Umbilical cord (tissue), 1 donor: ENCODE measurements at regions not wholly inside any gene's neighbourhood (a gene's known extent, or its start where the extent isn't known, plus 50 kb on each side); places are given as distances from the start of the nearest gene placed in this dataset.

Source experiments
- DNase-seq: peaks from one replicate; pipeline ENCODE4 v3.0.0-alpha.2; 2015; ENCODE audit warnings: low spot score

GRCh38 chr4:11497212-11497806, 68.6 kb upstream of the HS3ST1 start:
- DNase-seq, result no peak

- no peak for DNase-seq
These were observed 67.7 kb upstream of the HS3ST1 start for GRCh38 chr4:11496351-11496829.

GRCh38 chr4:11495818-11496217, 67.1 kb upstream of the HS3ST1 start:
- no peak for DNase-seq

GRCh38 chr4:11495291-11495690, 66.6 kb upstream of the HS3ST1 start:
- no peak for DNase-seq

GRCh38 chr4:11494232-11494631, 65.5 kb upstream of the HS3ST1 start:
- no peak for DNase-seq

GRCh38 chr4:11489453-11490083, 60.9 kb upstream of the HS3ST1 start:
- DNase-seq, result peak; percentile 36

GRCh38 chr4:11488657-11489452, 60.2 kb upstream of the HS3ST1 start:
- no peak for DNase-seq

- peak; percentile 72 for DNase-seq
These were observed 59.3 kb upstream of the HS3ST1 start for GRCh38 chr4:11487868-11488544.

GRCh38 chr4:11487139-11487538, 58.4 kb upstream of the HS3ST1 start:
- DNase-seq, result no peak

- no peak for DNase-seq
These were observed 57.2 kb upstream of the HS3ST1 start for GRCh38 chr4:11485926-11486325.

- DNase-seq, result no peak
These were observed 55.8 kb upstream of the HS3ST1 start for GRCh38 chr4:11484531-11484930.

- DNase-seq, result no peak
These were observed 54.4 kb upstream of the HS3ST1 start for GRCh38 chr4:11483046-11483445.

- DNase-seq, result peak; percentile 60
These were observed 52.0 kb upstream of the HS3ST1 start for GRCh38 chr4:11480683-11481082.
